Body of pancreas (tissue), 4 donors: ENCODE measurements at regions not wholly inside any gene's neighbourhood (a gene's known extent, or its start where the extent isn't known, plus 50 kb on each side); places are given as distances from the start of the nearest gene placed in this dataset.

Experiments used
- CTCF ChIP-seq, 7 experiments: fragments of 450-650 bp in 4 of 7; fragments of 200-600 bp in 3 of 7; sonication (generic) in 3 of 7; IDR thresholded peaks; one replicate each; pipeline ENCODE4 v1.5.1; 2016 to 2019; ENCODE audit warnings: antibody characterized with exemption in 7 of 7
- POLR2A ChIP-seq, 3 donors: fragments of 450-650 bp; IDR thresholded peaks; one replicate each; pipeline ENCODE4 v1.6.1; 2016; ENCODE audit warnings: antibody characterized with exemption in 3 of 3, mild to moderate bottlenecking in 2 of 3

DNA sequence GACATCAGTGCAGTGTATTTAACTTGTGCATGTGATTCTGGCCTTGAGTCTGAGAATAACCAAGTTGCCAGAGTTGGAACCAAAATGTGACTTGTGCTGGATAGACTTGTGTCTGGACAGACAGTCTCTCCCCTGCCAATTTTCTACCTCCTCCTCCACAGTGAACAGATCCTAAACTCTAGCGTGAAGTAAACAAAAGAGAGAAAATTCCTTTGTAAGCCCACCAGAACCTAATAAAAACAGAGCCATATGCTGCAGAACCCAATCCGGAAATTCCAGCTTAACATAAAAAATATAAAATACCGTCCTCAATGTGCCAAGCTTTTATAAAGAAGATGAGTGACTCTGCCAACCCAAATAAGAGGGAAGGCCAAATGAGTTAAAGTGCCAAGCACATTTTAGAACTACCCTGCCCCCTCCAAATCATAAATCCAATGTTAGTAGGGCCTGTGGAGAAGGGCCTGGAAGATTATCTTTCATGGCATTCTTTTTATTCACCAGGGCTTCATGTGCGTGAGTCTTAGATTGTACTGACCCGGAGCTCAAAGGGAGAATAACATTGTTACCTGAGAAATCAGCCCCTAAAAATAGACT lies 344.6 kb upstream of the PROK2 start:
- TF ChIP-seq CTCF (IDR thresholded peaks at IDR 0.05): no peak
- TF ChIP-seq POLR2A (IDR thresholded peaks at IDR 0.05): no peak
